ENCODE measurements at regions not wholly inside any gene's neighbourhood (a gene's known extent, or its start where the extent isn't known, plus 50 kb on each side); places are given as distances from the start of the nearest gene placed in this dataset.

DNA sequence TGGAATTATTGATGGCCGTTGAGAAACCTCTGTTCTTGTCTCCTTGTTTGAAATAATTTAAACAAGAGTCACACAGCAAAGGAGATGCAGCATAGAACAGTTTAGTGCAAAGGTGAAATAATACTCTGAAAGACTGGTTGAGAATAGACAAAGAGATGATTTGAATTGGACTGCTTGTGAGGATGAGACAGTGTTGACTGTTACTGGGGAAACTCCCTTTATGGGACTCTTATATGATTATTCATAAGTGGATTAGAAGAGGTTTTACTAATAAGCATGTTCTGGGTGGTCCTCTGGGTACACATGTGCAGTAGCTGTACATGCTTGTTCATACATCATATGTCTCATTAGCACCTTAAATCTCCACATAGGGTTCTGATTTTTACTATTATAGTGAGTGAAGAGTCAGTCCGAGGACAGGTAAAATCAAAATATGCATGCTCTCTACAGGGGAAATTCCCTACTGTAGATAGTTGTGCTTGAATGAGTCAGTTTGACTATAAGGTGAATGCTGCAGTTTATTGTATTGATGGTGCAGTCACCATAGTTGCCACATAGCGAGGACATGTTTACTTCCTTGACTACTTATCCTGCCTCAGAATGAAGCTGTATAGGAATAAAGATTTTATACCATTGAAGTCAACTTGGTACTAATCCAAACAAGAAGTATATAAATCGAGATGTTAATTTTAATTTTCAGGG lies 498.7 kb downstream of the CNTN6 start:
- H3K36me3 ChIP-seq: no peaks in the 10 kb centered on the region
- peaks cover 26% of the 10 kb centered on the region for H3K9me3 ChIP-seq
- no peaks in the 10 kb centered on the region for H3K4me1 ChIP-seq (ENCODE audit: control insufficient read depth in 1 of 2, low read depth in 2 of 2)
- H3K27ac ChIP-seq: no peak overlapping the region
- ATAC-seq (ENCODE audit: insufficient number of reproducible peaks, low FRiP score, low read depth): no peak
- TF ChIP-seq, protein P1, sequence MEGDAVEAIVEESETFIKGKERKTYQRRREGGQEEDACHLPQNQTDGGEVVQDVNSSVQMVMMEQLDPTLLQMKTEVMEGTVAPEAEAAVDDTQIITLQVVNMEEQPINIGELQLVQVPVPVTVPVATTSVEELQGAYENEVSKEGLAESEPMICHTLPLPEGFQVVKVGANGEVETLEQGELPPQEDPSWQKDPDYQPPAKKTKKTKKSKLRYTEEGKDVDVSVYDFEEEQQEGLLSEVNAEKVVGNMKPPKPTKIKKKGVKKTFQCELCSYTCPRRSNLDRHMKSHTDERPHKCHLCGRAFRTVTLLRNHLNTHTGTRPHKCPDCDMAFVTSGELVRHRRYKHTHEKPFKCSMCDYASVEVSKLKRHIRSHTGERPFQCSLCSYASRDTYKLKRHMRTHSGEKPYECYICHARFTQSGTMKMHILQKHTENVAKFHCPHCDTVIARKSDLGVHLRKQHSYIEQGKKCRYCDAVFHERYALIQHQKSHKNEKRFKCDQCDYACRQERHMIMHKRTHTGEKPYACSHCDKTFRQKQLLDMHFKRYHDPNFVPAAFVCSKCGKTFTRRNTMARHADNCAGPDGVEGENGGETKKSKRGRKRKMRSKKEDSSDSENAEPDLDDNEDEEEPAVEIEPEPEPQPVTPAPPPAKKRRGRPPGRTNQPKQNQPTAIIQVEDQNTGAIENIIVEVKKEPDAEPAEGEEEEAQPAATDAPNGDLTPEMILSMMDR (IDR thresholded peaks at IDR 0.05): no peak
- no peak overlapping the region for H3K4me3 ChIP-seq
- H3K27me3 ChIP-seq (replicated peaks; ENCODE audit: insufficient read depth): no peaks in the 10 kb centered on the region
- DNase-seq (ENCODE audit: low spot score): no peak

DNA sequence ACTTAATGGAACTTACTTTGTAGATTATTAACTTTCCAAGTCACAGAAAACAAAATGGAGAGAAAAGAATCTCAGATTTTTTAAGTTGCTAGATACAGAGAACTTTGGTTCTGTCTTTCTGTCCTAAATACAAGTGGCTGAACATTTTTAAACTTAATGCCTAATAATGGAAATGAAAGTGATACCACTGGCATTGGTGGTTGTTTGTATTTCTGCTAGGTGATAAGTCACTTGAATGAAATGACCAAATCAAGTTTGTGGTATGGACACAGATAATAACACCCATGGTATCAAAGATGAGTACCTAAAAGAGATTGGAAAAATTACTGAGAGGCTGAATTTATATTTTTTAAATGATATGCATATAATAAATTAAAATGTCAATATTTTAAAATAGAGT lies 502.1 kb downstream of the CNTN6 start:
- TF ChIP-seq, protein P1 (IDR thresholded peaks at IDR 0.05): no peak
- Histone ChIP-seq H3K36me3 (no peaks in the 10 kb centered on the region), H3K27me3 (replicated peaks; ENCODE audit: insufficient read depth) (no peaks in the 10 kb centered on the region), H3K27ac (no peak overlapping the region), H3K9me3 (peaks cover 14% of the 10 kb centered on the region), H3K4me3 (no peak overlapping the region), H3K4me1 (ENCODE audit: control insufficient read depth in 1 of 2, low read depth in 2 of 2) (no peaks in the 10 kb centered on the region)
- no peak for DNase-seq (ENCODE audit: low spot score)
- ATAC-seq (ENCODE audit: insufficient number of reproducible peaks, low FRiP score, low read depth): no peak

DNA sequence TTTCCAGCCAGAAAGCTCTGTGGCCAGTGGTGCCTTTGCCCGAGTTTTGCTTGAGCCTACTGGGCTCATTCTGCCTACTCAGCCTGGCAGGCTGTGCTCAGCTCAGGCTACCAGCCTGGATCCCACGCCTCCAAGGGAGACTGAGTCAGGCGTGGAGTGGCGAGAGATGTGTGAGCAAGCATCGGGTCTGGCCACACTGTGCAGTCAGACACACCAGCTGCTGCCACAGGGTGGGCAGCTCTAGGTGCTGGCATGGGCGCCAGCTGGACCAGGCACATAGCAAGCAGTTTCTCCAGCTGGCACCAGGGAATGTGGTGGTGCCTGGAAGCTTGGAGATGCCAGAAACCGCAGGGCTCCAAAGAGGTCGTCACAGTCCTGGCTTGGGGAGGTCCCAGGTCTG lies 498.5 kb upstream of the CNTN4 start:
- no peak overlapping the region for H3K27ac ChIP-seq
- TF ChIP-seq, protein P1 (IDR thresholded peaks at IDR 0.05): no peak
- ATAC-seq (ENCODE audit: insufficient number of reproducible peaks, low FRiP score, low read depth): no peak
- H3K4me1 ChIP-seq (ENCODE audit: control insufficient read depth in 1 of 2, low read depth in 2 of 2): no peaks in the 10 kb centered on the region
- no peaks in the 10 kb centered on the region for H3K9me3 ChIP-seq
- H3K36me3 ChIP-seq: no peaks in the 10 kb centered on the region
- H3K27me3 ChIP-seq (replicated peaks; ENCODE audit: insufficient read depth): no peaks in the 10 kb centered on the region
- no peak overlapping the region for H3K4me3 ChIP-seq
- no peak for DNase-seq (ENCODE audit: low spot score)

DNA sequence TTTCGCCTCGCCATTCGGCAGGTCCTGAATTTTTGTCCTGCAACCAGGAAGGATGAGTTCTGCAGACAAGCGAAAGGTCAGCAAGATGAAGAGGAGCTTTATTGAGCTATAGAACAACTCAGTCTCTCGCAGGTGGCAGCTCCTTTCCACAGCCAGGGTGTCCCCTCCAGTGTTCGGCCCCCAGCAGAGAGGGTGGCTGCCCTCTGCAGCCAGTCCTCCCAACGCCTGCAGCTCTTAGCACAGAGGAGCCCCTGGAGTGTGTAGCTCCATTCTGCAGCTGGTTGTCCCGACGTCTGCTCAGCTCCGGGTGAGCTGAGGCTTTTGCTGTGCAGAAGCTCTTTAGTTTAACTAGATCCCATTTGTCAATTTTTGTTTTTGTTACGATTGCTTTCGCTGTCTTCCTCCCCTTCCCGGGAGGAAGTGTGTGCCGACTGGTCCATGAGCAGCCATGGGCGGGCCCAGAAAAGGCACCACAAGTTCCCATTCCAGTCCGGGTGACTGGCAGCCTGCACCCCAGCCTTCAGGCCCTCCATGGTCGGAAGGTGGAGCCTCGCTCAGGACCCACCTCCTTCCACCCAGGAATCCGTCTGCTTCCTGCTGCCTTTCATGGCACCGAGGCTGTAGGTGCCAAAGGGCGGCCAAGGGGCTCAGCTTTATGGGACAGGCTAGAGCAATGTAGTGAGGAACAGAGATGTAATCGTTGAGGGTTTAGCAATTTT lies 497.8 kb upstream of the CNTN4 start:
- H3K4me3 ChIP-seq: no peak overlapping the region
- H3K27me3 ChIP-seq (replicated peaks; ENCODE audit: insufficient read depth): no peaks in the 10 kb centered on the region
- H3K36me3 ChIP-seq: no peaks in the 10 kb centered on the region
- ATAC-seq (ENCODE audit: insufficient number of reproducible peaks, low FRiP score, low read depth): no peak
- DNase-seq (ENCODE audit: low spot score): no peak
- no peak overlapping the region for H3K27ac ChIP-seq
- TF ChIP-seq, protein P1 (IDR thresholded peaks at IDR 0.05): no peak
- no peaks in the 10 kb centered on the region for H3K4me1 ChIP-seq (ENCODE audit: control insufficient read depth in 1 of 2, low read depth in 2 of 2)
- no peaks in the 10 kb centered on the region for H3K9me3 ChIP-seq

DNA sequence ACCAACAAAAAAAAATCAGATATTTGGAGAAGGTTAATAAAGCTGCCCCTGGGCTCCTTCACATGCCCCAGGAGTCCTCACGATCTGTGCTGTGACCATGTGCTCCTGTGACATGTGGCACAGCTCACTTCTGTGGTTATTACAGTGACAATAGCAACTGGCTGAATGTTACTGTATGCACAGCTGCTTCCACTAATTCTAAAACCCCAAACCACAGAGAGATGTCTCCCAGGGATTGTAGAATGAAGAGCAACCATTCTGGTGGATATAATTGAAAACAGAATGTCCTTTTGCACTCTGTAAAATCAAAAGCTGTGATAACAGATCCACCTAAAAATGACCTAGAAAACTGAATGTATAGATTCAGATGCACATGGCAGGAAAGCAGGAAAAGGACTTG lies 489.2 kb upstream of the CNTN4 start:
- TF ChIP-seq, protein P1 (IDR thresholded peaks at IDR 0.05): no peak
- Histone ChIP-seq H3K36me3 (no peaks in the 10 kb centered on the region), H3K9me3 (no peaks in the 10 kb centered on the region), H3K27me3 (replicated peaks; ENCODE audit: insufficient read depth) (no peaks in the 10 kb centered on the region), H3K4me1 (ENCODE audit: control insufficient read depth in 1 of 2, low read depth in 2 of 2) (no peaks in the 10 kb centered on the region), H3K27ac (no peak overlapping the region), H3K4me3 (no peak overlapping the region)
- DNase-seq (ENCODE audit: low spot score) (no peak), ATAC-seq (ENCODE audit: insufficient number of reproducible peaks, low FRiP score, low read depth) (no peak)

Data from thoracic aorta (tissue), 2 donors.